SK-N-SH (cell line): ENCODE measurements at regions not wholly inside any gene's neighbourhood (a gene's known extent, or its start where the extent isn't known, plus 50 kb on each side); places are given as distances from the start of the nearest gene placed in this dataset.
A peak's percentile ranks its signal among the peaks of the same experiment; 100 is the strongest.

Experiments used
- CTCF ChIA-PET: fragments of 300-600, 350-600 bp; formaldehyde crosslinking; extraction: SDS; loops from one replicate; lab custom pipeline; 2021; lab: Yijun Ruan, JAX
- POLR2A ChIA-PET: fragments of 350-600 bp; sonication (Branson Sonifier 250); formaldehyde crosslinking; extraction: SDS; loops from one replicate; lab custom pipeline; 2020; ENCODE audit warnings: antibody characterized with exemption, inconsistent platforms; lab: Yijun Ruan, JAX
- DNase-seq: peaks from one replicate; pipeline ENCODE4 v3.0.0; 2012
- H2AFZ ChIP-seq: fragments of 200-600 bp; sonication (generic); 2 replicates; pipeline ENCODE4 v1.8.1; 2016; ENCODE audit warnings: antibody characterized with exemption, mild to moderate bottlenecking, low read depth
- H3F3A ChIP-seq: fragments of 200-600 bp; sonication (generic); replicated peaks from 2 replicates; pipeline ENCODE3; 2016; ENCODE audit warnings: antibody characterized with exemption, mild to moderate bottlenecking; ENCODE audit not compliant: insufficient read depth
- H3K27ac ChIP-seq, 2 experiments: fragments of 200-500 bp in 1 of 2; fragments of 200-600 bp in 1 of 2; sonication (Bioruptor generic) in 1 of 2; sonication (generic), shearing (Covaris generic) in 1 of 2; 2 replicates each; pipeline versions ENCODE4 v1.5.1 to v1.6.1; 2014 to 2016; ENCODE audit warnings: low read depth in 2 of 2, inconsistent platforms in 1 of 2, low read length in 1 of 2, mild to moderate bottlenecking in 1 of 2, mixed read lengths in 1 of 2
- H3K27me3 ChIP-seq: fragments of 200-600 bp; sonication (generic), shearing (Covaris generic); 2 replicates; pipeline ENCODE4 v1.6.1; 2016; ENCODE audit warnings: mixed run types; ENCODE audit not compliant: insufficient read depth
- H3K36me3 ChIP-seq, 2 experiments: fragments of 200-500 bp in 1 of 2; fragments of 200-600 bp in 1 of 2; sonication (Bioruptor generic) in 1 of 2; sonication (generic) in 1 of 2; replicated peaks in 1 of 2; 2 replicates each; pipeline versions ENCODE3 to v1.5.1; 2014 to 2016; ENCODE audit warnings: low read length in 1 of 2, mild to moderate bottlenecking in 1 of 2; ENCODE audit not compliant: insufficient read depth in 2 of 2, control insufficient read depth in 1 of 2
- H3K4me1 ChIP-seq, 2 experiments: fragments of 200-500 bp in 1 of 2; fragments of 200-600 bp in 1 of 2; sonication (Bioruptor generic) in 1 of 2; sonication (generic), shearing (Covaris generic) in 1 of 2; 2 replicates each; pipeline versions ENCODE4 v1.5.1 to v1.6.1; 2014 to 2016; ENCODE audit warnings: low read depth in 1 of 2, low read length in 1 of 2, mixed run types in 1 of 2; ENCODE audit not compliant: insufficient read depth in 2 of 2, control insufficient read depth in 1 of 2
- H3K4me2 ChIP-seq: fragments of 200-600 bp; sonication (generic), shearing (Covaris generic); 2 replicates; pipeline ENCODE4 v1.6.1; 2017; ENCODE audit warnings: mixed run types
- H3K4me3 ChIP-seq, 2 experiments: fragments of 200-500 bp in 1 of 2; fragments of 200-600 bp in 1 of 2; sonication (Bioruptor generic) in 1 of 2; sonication (generic), shearing (Covaris generic) in 1 of 2; 2 replicates each; pipeline versions ENCODE4 v1.5.1 to v1.8.1; 2014 to 2016; ENCODE audit warnings: low read depth in 2 of 2, inconsistent platforms in 1 of 2, low read length in 1 of 2, mild to moderate bottlenecking in 1 of 2, mixed read lengths in 1 of 2, moderate library complexity in 1 of 2
- H3K79me2 ChIP-seq: fragments of 200-600 bp; sonication (generic); 2 replicates; pipeline ENCODE4 v1.8.1; 2017; ENCODE audit warnings: mild to moderate bottlenecking; ENCODE audit not compliant: insufficient read depth
- H3K9ac ChIP-seq: fragments of 200-600 bp; sonication (generic); 2 replicates; pipeline ENCODE4 v1.6.1; 2017; ENCODE audit warnings: mixed run types
- H3K9me2 ChIP-seq: fragments of 200-600 bp; sonication (generic); 2 replicates; pipeline ENCODE4 v1.6.1; 2017; ENCODE audit warnings: mixed run types
- H3K9me3 ChIP-seq: fragments of 200-600 bp; sonication (generic); 2 replicates; pipeline ENCODE4 v1.6.1; 2017; ENCODE audit warnings: mixed run types, mild to moderate bottlenecking, moderate library complexity
- H4K20me1 ChIP-seq: fragments of 200-600 bp; sonication (generic); 2 replicates; pipeline ENCODE4 v1.6.1; 2017; ENCODE audit warnings: mild to moderate bottlenecking, mixed run types; ENCODE audit not compliant: insufficient read depth
- CHD2 ChIP-seq: fragments of 150-350 bp; IDR thresholded peaks from 2 replicates; pipeline ENCODE4 v1.6.1; 2018; ENCODE audit warnings: low read length; ENCODE audit not compliant: partially characterized antibody
- EZH2phosphoT487 ChIP-seq: fragments of 200-600 bp; sonication (generic); IDR thresholded peaks from 2 replicates; pipeline ENCODE4 v1.6.1; 2017; ENCODE audit warnings: low read depth, mixed run types, mild to moderate bottlenecking, antibody characterized with exemption, moderate library complexity, borderline replicate concordance
- FOXJ3 ChIP-seq: sonication (generic); formaldehyde crosslinking; IDR thresholded peaks from 2 replicates; pipeline ENCODE4 v1.5.1; 2020; ENCODE audit warnings: mild to moderate bottlenecking, missing genetic modification reagents
- GABPA ChIP-seq: IDR thresholded peaks from 2 replicates; pipeline ENCODE4 v1.4.0; 2012; ENCODE audit warnings: low read depth, mild to moderate bottlenecking
- GATA2 ChIP-seq: sonication (generic); formaldehyde crosslinking; IDR thresholded peaks from 2 replicates; pipeline ENCODE4 v1.5.0; 2020; ENCODE audit warnings: mild to moderate bottlenecking, missing genetic modification reagents
- JUND ChIP-seq: IDR thresholded peaks from 2 replicates; pipeline ENCODE4 v1.4.0; 2012
- MEF2A ChIP-seq: IDR thresholded peaks from 2 replicates; pipeline ENCODE4 v1.4.0; 2012; ENCODE audit warnings: low read depth, borderline replicate concordance
- POLR2AphosphoS5 ChIP-seq: IDR thresholded peaks from 2 replicates; pipeline ENCODE4 v1.6.1; 2012; ENCODE audit warnings: low read depth, low read length
- RXRA ChIP-seq: IDR thresholded peaks from 2 replicates; pipeline ENCODE4 v1.4.0; 2012; ENCODE audit warnings: low read depth, mild to moderate bottlenecking, borderline replicate concordance
- TEAD4 ChIP-seq: IDR thresholded peaks from 2 replicates; pipeline ENCODE4 v1.4.0; 2012; ENCODE audit warnings: mild to moderate bottlenecking, borderline replicate concordance; ENCODE audit not compliant: insufficient read depth
- YY1 ChIP-seq: IDR thresholded peaks from 2 replicates; pipeline ENCODE4 v1.4.0; 2012; ENCODE audit warnings: low read depth, mild to moderate bottlenecking
- WGBS: methylation state at CpG from one replicate; pipeline ENCODE4 v1.1.6; 2017; ENCODE audit warnings: low lambda C conversion rate; 5-methylcytosine and 5-hydroxymethylcytosine counted together
- TF ChIP-seq, protein P1 (sequence below): IDR thresholded peaks from 2 replicates; pipeline ENCODE4; 2012
- TF ChIP-seq, protein P2 (sequence below): fragments of 150-350 bp; IDR thresholded peaks from 2 replicates; pipeline ENCODE4 v1.6.1; 2016; ENCODE audit warnings: mild to moderate bottlenecking, low read depth, low read length
- TF ChIP-seq, protein P3 (sequence below): IDR thresholded peaks from 2 replicates; pipeline ENCODE4 v1.4.0; 2012; ENCODE audit warnings: low read depth, borderline replicate concordance
- TF ChIP-seq, protein P4 (sequence below): IDR thresholded peaks from 2 replicates; pipeline ENCODE4 v1.4.0; 2012; ENCODE audit warnings: low read depth

DNA sequence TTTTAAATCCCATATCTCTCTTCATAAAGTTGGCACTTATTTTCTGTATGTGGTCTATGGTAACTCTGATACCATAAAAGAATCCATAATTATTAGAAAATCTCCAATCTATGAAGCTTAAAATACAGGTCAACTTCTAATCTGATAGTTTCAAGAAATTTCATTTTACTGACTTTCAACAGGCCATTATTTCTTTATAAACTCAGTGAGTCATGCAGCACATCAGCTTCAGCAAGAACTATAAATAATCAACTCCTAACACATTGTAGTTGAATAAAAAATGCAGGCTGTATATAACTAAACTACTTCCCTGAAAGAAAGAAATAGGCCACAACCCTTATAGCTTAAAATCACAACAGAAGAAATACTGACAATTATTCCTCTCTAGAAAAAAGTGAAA lies 204.3 kb upstream of the CCDC150 start:
- Histone ChIP-seq H3K9me2 (no peaks in the 10 kb centered on the region), H3K4me2 (no peak overlapping the region), H3K4me1 (peaks cover 0 to 4% of the 10 kb centered on the region in 2 experiments; a peak in 1 of 4 replicates), H3K4me3 (no peak overlapping the region), H3K27me3 (no peaks in the 10 kb centered on the region), H2AFZ (no peak overlapping the region), H3K27ac (no peak overlapping the region), H3K9me3 (no peaks in the 10 kb centered on the region), H4K20me1 (no peaks in the 10 kb centered on the region), H3K79me2 (no peaks in the 10 kb centered on the region), H3K36me3 (peaks cover 0 to 7% of the 10 kb centered on the region in 2 experiments), H3F3A (no peaks in the 10 kb centered on the region), H3K9ac (no peak overlapping the region)
- CTCF ChIA-PET = interaction anchor here (0.9 to 3.1 kb wide), 3 partner anchors 19 to 323 kb away, joined by 3 to 12 read pairs (median 3); no protein-coding TSS in a partner anchor
- DNase-seq = no peak
- POLR2A ChIA-PET = no interaction called here
- TF ChIP-seq RXRA = no peak
- TF ChIP-seq JUND = 0 out of 2 replicates have a peak, but pooled peaks have one; percentile 11
- TF ChIP-seq GATA2 = no peak

DNA sequence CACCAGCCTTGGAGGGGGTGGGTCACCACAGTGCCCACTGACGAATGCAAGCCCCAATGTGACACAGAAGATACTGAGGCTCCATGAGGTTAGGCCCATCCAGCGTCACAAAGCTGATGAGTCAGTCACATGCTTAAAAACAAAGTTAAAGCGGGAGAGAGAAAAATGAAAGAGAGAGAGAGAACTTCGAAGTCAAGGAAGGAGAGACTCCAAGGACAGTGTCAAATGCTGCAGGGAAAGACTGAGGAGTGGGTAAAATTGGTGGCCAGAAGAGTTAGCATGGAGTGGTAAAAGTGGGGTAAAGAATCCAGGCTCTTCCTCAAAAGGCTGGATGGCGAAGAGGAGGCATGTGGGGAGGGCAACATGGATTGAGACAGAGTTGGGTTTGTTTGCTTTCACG lies 201.9 kb upstream of the CCDC150 start:
- no peaks in the 10 kb centered on the region for H3K9me2 ChIP-seq
- POLR2A ChIA-PET = no interaction called here
- CTCF ChIA-PET = no interaction called here
- no peaks in the 10 kb centered on the region for H3F3A ChIP-seq
- no peak overlapping the region for H3K4me2 ChIP-seq
- no peak overlapping the region for H3K9ac ChIP-seq
- no peak for DNase-seq
- no peak overlapping the region for H3K4me3 ChIP-seq
- H3K36me3 ChIP-seq = peaks cover 0 to 4% of the 10 kb centered on the region in 2 experiments
- H4K20me1 ChIP-seq = no peaks in the 10 kb centered on the region
- H3K79me2 ChIP-seq = no peaks in the 10 kb centered on the region
- 84% methylated on average over 6 of the region's 6 CpGs for WGBS
- no peaks in the 10 kb centered on the region for H3K27me3 ChIP-seq
- peaks cover 0 to 4% of the 10 kb centered on the region in 2 experiments; a peak in 1 of 4 replicates for H3K4me1 ChIP-seq
- H2AFZ ChIP-seq = no peak overlapping the region
- TF ChIP-seq POLR2AphosphoS5 = no peak
- TF ChIP-seq RXRA = no peak
- TF ChIP-seq TEAD4 = no peak
- TF ChIP-seq, protein P1, sequence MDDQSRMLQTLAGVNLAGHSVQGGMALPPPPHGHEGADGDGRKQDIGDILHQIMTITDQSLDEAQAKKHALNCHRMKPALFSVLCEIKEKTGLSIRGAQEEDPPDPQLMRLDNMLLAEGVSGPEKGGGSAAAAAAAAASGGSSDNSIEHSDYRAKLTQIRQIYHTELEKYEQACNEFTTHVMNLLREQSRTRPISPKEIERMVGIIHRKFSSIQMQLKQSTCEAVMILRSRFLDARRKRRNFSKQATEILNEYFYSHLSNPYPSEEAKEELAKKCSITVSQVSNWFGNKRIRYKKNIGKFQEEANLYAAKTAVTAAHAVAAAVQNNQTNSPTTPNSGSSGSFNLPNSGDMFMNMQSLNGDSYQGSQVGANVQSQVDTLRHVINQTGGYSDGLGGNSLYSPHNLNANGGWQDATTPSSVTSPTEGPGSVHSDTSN = no peak
- TF ChIP-seq, protein P2, sequence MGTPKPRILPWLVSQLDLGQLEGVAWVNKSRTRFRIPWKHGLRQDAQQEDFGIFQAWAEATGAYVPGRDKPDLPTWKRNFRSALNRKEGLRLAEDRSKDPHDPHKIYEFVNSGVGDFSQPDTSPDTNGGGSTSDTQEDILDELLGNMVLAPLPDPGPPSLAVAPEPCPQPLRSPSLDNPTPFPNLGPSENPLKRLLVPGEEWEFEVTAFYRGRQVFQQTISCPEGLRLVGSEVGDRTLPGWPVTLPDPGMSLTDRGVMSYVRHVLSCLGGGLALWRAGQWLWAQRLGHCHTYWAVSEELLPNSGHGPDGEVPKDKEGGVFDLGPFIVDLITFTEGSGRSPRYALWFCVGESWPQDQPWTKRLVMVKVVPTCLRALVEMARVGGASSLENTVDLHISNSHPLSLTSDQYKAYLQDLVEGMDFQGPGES = no peak
- TF ChIP-seq GATA2 = no peak
- TF ChIP-seq, protein P3, sequence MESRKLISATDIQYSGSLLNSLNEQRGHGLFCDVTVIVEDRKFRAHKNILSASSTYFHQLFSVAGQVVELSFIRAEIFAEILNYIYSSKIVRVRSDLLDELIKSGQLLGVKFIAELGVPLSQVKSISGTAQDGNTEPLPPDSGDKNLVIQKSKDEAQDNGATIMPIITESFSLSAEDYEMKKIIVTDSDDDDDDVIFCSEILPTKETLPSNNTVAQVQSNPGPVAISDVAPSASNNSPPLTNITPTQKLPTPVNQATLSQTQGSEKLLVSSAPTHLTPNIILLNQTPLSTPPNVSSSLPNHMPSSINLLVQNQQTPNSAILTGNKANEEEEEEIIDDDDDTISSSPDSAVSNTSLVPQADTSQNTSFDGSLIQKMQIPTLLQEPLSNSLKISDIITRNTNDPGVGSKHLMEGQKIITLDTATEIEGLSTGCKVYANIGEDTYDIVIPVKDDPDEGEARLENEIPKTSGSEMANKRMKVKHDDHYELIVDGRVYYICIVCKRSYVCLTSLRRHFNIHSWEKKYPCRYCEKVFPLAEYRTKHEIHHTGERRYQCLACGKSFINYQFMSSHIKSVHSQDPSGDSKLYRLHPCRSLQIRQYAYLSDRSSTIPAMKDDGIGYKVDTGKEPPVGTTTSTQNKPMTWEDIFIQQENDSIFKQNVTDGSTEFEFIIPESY = no peak
- TF ChIP-seq, protein P4, sequence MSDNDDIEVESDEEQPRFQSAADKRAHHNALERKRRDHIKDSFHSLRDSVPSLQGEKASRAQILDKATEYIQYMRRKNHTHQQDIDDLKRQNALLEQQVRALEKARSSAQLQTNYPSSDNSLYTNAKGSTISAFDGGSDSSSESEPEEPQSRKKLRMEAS = no peak
- TF ChIP-seq CHD2 = no peak
- TF ChIP-seq MEF2A = no peak
- no peak for TF ChIP-seq JUND
- TF ChIP-seq EZH2phosphoT487 = no peak
- no peak for TF ChIP-seq GABPA
- TF ChIP-seq YY1 = no peak
- TF ChIP-seq FOXJ3 (CRISPR knock-in tag) = no peak
- H3K27ac ChIP-seq = no peak overlapping the region
- no peaks in the 10 kb centered on the region for H3K9me3 ChIP-seq
